Amygdala (tissue), 56 donors: ENCODE measurements at regions not wholly inside any gene's neighbourhood (a gene's known extent, or its start where the extent isn't known, plus 50 kb on each side); places are given as distances from the start of the nearest gene placed in this dataset.

Experiments used
- DNase-seq, 56 donors: peaks; one replicate each; lab custom pipeline; 2025; lab: John Stamatoyannopoulos, UW

DNA sequence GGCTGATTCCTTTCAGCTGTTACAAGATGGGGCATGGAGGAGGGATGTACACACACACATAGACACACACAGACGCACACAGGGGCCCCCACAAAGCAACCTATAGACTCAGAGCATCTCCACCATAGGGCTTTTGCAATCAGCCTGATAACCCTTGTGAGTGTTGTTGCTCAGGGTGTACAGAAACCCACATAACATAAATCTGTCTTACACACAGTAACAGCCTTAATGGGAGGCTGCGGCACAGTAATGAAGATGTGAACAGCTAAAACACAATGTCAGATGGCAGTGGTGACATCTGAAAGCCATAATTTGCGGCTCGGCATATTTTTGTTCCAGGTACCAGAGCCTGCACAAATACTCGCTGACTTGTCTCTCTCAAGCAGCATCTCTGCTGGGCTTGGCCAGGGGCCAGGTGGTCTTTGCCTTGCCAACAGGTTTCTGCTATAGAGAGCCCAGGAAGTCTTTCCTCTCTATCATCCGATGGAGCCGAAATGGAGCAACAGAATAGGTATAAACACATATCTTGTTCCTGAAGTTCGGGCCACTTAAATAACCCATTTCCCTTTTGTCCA, 357.2 kb upstream of the GATB start:
- no peak for DNase-seq

DNA sequence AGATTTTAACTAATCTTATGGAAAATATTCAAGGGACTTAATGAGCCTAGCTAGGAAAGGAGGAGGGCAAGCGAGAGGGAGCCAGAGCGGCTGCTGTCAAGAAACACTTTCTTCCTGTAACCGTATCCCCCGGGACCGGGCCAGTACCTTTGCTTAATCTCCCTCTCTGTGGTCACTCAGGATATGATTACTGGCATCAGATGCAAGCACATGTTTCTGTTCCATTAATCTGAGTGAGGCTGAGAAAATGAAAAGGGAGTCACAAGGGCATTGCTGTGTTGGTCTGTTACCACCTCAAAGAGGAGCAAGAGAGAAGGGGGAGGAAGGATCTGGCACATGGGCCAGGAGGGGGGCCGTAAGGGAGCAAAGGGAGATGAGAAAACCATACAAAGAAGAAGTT, 356.7 kb upstream of the GATB start:
- DNase-seq, result no peak

DNA sequence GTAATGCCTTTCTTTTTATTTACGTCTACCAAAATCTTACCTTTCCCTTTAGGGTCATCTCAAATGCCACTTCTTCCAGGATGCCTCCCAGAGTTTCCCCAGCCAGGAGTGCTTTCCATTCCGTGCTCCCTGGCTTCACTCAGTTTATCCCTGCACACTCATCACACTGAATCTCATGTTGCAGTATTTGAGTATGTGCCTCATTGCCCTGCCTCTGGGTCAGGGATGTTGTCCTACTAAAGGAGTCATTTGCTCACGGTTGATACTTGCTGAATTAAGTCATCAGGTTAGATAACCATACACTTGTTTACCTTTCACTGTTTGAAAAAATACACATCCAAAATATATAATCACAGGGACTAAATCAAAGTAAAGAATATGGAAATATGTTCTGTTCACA, 356.2 kb upstream of the GATB start:
- no peak for DNase-seq

DNA sequence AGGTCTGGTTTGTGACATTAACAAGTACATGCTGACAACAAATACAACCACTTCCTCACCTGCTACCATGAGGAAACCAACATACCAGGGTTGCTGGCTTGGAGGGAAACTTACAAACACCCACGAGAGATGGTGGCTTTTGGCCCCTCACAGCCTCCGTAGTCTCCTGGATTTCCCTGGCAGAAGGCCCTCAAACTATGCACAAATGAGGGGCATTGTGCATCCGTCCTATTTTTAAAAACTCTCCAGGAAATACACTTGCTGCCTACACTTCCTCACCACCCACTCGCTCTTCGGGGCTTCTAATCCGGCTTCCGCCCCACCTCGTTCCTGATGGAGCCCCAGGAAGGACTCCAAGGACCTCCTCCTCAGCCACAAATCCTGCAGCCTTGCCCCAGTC, 355.0 kb upstream of the GATB start:
- no peak for DNase-seq

GRCh38 chr4:152115118-152115517, 354.3 kb upstream of the GATB start:
- no peak for DNase-seq

DNA sequence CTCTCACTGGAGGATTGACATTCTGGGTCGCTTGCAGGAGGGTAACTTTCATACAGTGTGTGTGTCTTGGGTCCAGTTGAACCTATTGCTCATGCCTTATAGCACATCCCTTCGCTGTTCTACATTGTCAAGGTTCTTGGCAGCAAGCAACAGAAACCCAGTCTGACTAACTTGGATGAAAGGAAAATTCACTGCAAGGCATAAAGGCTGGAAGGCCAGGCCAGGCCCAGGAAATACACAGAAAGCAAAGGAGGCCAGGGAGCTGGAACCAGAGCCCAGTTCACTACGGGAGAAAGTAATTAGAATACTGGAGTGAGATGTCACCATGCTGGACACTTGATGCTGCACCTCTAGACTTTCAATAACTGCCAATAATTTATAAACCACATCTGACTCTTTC, 353.8 kb upstream of the GATB start:
- peak in 4 of 56 donors; percentile 8 to 39 (median 12) for DNase-seq

DNA sequence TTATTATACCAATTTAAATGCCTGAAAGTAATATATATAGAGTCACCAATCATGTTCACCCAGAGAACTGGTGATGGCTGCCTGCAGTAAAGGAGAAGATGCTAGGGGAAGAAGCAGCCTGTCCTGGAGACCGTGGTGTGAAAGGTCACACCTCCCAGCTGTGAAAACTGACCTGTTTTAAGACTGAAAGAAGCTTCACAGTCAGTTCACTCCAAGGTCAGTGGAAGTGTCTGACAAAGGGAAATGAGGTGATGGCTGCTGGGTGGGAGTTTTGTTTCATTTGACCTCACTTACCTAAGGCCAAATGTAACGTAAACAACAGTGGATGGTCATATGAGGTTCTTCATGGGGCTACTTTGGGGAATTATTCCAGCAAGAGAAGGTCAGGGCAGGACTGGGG, 352.1 kb upstream of the GATB start:
- no peak for DNase-seq

GRCh38 chr4:152112190-152112589, 351.4 kb upstream of the GATB start:
- DNase-seq, result no peak

- DNase-seq, result no peak
Measured at GRCh38 chr4:152110780-152111179, 350.0 kb upstream of the GATB start.

DNA sequence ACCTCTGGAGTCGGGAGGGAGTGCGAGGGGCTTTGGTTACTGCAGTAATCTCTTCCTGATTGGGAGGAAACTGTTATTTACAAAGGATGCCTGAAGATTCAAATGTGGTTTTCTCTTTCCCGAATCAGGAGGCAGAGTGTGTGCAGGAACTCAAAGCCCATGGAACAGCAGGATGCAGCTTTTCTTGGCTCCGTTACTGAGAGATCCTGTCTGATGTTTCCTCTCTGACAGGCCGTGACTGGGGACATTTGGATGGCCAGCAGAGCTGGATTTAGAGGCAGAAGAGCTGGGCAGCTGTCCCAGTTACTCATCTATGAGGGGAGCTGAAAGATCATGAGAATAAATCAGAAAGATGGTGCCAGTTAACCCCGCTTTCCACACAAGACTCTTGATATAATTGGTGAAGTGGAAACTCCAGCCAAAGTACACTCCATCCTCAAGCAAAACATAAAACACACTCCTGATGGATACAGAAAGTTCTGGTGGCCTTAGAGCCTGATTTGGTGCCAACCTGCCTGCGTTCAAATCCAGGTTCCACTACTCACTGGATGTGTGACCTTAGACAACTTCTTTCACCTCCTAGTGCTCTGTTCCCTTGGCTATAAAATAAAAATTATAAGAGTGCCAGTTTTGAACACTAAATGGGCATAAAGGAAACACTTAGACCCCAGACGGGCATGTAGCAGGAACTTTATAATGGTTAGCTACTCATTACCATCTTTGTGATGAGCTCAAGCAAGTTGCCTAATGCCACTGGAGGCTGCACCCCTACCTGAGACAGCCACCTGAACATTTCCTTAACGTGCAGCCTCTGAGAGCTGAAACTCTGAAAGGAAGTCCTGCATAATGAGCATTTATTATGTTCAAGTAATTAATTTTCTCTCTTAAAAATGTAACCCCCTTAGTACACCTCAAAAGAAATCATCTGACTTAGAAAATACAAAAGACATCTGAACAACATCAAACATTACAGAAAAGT, 349.0 kb upstream of the GATB start:
- no peak for DNase-seq

DNA sequence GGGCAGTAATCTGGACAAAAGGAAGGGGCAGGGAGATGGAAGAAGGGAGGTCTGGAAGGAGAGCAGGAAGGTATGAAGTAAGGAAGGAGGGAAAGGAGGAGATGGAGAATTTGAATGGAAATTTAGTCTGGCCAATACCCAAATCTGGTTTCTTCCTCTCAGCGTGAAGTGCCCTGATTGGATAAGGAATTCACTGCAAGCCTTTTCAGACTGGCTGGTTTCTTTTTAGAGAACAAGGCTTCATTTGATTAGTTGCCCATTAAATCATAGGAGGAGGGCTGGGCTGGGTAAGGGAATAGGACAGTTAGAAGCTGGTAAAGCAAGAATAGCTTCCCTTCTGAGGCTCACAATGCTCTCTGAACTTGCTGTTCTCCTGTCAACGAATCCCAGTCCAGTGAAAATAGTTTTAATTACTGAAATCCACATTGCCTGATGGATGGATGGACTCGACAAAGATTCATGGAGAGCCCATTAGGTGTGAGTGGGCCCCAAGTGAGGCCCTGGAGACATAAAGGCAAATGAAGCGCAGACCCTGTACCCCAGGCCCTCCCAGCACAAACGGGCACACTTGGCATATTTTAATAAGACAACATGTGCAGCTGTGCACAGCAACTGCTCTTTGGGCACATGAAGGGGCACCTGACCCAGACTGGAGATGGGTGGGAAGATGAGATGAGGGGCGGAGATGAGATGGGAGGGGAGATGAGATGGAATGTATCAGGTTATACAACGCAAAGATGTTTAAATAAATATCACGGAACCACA, 347.1 kb upstream of the GATB start:
- peak in 1 of 56 donors; percentile 17 for DNase-seq

DNA sequence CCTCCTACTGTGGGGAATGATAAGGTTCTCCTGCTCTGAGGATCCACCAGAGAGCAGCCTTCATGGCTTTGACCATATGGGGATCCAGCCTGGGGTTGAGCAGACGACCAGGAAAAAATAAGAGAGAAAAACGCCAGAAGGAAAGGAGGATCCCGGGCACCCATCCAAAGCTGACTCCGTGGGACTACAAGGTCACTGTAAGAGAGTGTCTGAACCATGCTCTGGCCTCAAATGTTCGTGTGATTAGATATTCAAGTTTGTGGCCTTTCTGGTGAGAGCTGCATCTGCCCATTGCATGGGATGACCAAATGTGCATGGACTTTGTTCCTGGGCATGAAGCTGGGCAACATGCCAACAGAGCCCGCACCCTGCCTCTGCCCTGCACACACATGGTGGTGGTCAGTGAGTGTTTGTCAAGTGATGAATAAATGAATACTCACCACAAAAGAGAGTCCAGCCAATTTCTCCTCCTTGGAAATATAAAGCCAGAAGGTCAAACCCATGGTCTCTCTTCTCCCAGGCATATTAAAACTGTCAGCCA, 346.0 kb upstream of the GATB start:
- DNase-seq, result no peak

DNA sequence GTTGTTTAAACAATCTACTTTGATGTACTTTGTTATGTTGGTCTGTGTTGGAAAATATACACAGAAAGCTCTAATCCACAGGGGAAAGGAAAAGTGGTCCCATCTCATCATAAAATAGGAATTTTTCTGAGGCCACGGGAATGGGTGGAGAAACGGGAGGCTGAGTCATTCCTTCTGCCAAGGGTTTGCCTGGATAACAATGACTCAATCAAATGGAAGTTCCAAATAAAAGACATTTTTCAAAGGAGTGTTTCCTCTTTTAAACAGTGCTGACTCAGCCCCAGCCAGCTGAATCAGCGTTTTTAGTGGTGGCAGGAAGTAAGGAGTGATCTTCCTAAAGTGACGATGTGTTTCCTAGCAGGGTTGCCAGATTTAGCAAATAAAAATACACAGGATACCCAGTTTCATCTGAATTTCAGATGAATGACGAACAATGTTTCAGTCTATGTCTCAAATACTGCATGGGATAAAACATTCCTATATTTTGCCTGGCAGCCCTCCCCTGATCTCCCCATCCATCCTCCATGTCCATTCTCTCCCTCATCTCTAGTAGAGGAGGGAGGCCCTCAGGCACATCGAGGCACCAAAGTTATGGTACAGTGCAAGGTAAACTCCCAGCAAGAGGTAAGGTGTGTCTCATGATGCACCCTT, 345.4 kb upstream of the GATB start:
- peak in 8 of 56 donors; percentile 3 to 58 (median 31) for DNase-seq

DNA sequence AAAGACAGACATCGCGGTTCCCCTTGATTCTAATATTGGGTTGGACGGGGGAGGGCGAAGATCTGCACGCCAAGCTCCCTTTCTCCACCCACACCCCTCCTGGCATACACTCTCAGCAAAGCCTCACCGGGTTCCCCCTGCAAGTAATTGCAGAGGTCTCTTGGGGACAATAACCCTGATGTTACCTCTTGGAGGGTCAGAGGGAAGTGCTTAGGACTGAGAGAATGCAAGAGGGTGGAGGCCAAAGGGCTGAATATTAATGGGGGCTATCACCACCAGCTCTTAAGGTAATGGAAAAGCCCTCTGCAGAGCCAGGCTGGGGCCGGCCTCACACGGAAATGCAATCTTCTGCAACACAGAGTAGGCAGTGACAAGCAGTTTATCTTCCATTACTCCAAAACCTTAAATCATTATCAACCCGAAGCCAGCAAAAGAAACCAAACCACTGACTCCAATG, 344.1 kb upstream of the GATB start:
- DNase-seq, result peak in 17 of 56 donors; percentile 10 to 62 (median 34)

- DNase-seq, result no peak
Measured at GRCh38 chr4:152104356-152104755, 343.5 kb upstream of the GATB start.

GRCh38 chr4:152103181-152103901, 342.5 kb upstream of the GATB start:
- DNase-seq, result no peak

DNA sequence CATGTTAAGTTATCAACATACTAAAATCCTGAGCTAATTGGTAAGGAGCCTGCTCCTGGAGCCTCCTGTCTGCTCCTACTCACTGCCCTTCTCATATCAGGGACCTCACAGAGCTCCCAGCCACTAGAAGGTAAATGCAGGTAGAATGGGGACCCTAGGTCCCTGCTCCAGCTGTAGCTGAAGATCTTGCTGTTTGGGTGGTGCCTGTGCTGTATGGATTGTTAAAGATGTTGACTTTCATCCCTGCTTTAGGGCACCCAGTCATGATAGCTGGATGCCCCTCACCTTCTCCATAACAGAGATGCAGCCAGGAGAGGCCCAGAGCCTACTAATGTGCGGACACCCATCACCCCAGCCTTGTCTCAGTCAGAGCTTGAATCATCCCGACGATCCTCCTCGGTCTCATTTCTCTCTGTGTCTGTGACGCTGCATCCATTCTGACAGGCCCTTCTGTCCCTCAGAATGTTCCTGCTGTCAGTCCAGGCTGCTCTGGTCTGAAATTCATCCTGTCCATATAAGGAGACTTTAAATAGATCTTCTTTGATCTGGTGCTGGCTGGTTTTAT, 341.7 kb upstream of the GATB start:
- no peak for DNase-seq

- no peak for DNase-seq
Measured at GRCh38 chr4:152101556-152102435, 341.0 kb upstream of the GATB start.
